HG03095 (cell line): ENCODE measurements at regions not wholly inside any gene's neighbourhood (a gene's known extent, or its start where the extent isn't known, plus 50 kb on each side); places are given as distances from the start of the nearest gene placed in this dataset.
A peak's percentile ranks its signal among the peaks of the same experiment; 100 is the strongest.

Experiments used
- ATAC-seq: cut with Tn5 transposase; IDR thresholded peaks from one replicate; pipeline ENCODE4 v1.9.1; 2021; ENCODE audit warnings: moderate library complexity; ENCODE audit not compliant: unreplicated experiment

GRCh38 chr11:115893461-115894099 is 389.4 kb upstream of the CADM1 start:
- ATAC-seq = no peak

GRCh38 chr11:115892016-115892415 is 387.8 kb upstream of the CADM1 start:
- no peak for ATAC-seq

DNA sequence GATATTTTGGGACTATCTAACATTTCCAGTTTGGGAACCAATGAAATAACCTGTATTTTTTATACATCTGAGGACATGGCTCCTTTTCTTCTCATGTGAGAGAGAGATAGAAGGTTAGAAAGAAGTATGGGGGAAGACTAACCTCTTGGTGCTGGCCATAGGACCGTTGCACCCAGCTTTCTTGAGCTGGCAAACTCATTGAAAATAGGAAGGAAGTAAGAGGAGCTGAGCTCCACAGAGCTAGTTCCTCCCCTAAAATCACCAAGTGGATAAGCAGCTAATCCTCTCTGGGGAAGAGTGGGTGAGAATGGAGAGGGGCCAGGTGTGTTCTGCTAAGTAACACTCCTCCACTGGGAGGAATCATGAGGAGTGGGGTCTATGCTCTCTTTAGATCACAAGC is 387.4 kb upstream of the CADM1 start:
- ATAC-seq = no peak

- no peak for ATAC-seq
Measured at GRCh38 chr11:115890500-115890899, 386.3 kb upstream of the CADM1 start.

GRCh38 chr11:115889712-115890111 is 385.5 kb upstream of the CADM1 start:
- ATAC-seq = no peak

DNA sequence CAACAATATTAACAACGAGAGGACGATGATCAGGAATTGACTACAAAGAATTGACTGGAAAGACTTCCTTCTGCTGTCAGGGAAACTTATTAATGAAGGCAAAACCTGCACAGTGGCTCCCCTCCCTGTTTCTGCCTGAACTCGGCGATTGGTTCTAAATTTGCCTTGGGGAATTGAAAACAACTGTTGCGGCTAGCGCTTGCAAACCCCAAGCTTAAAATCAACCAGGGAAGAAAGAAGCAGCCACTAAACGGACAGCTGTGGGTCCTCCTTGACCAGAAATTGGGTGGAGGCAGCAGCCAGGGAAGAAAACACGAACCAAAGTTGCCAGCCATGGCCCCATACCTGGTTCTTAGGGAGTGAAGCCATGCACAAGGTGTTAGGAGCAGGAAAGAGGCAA is 383.5 kb upstream of the CADM1 start:
- no peak for ATAC-seq

- no peak for ATAC-seq
Measured at GRCh38 chr11:115887316-115887715, 383.1 kb upstream of the CADM1 start.

DNA sequence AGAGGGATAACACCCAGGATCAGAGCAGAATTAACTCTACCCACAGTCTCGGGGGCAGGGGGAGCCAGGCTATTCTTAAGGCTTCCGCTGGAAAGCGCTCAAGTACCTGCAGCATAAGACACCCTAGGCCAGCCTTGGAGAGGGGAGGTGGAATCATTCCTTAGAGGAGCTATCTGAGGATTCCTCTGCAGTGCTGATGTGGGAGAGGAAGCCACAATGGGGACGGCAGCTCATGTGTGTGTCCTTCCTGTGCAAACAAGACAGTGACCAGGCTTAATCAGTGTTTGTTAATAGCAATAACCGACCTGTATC is 382.2 kb upstream of the CADM1 start:
- ATAC-seq = no peak

DNA sequence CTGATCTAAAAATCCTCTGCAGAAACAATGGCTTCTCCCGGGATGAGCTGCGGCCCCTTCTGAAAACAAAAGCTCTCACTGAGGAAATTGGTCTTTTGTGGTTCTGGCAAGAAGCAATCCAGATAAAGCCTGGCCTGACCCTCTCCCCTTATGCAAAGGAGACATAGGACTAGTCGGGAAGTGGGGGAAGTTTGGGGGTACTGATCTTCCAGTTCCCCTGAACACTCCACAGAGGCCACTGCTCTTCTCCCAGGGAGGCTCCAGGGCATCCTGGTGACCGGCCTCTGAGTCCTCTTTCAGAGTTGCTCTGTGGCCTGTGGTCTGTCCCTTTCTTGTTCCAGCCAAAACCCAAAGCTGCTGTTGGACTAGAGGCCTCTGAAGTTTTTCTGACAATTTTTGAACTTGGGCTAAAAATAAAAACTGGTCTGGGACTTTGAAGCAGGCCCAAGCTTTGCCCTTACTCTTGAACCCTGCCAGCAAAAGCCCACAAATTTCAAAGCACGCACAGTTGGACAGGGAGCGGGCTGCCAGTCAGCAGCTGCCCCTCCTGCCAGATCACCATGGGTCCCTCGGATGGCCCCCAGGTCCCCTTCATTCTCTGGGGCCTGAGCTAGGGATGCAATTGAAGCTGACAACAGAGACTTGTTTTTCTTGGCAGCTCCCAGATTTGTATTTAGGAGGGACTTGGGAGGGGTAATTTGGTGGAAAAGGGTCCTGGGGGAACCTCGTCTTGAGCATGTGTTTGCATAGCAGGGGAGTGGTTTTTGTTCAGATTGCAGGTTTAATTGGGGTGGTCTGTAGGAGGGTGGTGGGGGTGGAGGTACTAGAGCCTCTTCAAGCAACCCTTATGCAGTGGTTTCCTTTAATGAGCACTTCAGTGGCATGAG is 381.6 kb upstream of the CADM1 start:
- no peak for ATAC-seq

DNA sequence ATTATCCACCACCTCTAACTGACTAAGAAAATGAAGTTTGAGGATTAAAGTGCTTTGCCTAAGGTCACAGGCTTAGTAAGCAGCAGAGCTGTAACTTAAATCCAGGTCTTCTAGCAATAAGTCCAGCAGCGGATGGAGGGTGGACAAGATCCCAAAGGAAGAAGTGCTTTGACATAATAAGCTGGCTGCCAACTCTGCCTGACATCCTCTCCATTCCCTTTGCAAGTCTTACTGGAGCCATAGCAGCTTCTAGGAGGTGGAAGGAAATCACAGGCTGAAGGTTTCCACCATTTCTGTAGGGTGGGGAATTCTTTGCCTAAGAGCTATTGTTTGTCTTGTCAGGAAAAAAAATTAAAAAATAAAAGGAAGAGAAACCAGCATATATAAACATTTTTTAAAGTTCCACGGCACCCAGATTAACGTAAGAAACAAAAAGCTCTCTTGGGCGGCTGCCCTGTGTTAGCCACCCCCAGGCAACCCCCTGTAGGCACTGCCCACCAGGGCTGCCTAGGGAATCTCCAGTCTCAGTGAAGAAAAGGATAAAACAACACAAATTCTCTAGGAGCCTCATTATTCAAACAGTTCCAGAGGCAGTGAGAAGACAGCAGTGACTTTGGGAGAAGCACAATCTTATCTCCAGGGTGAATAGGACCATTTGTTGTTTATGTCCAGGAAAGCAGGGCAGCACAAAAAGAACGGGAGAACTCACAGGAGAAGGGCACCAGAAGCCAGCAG is 380.8 kb upstream of the CADM1 start:
- no peak for ATAC-seq

DNA sequence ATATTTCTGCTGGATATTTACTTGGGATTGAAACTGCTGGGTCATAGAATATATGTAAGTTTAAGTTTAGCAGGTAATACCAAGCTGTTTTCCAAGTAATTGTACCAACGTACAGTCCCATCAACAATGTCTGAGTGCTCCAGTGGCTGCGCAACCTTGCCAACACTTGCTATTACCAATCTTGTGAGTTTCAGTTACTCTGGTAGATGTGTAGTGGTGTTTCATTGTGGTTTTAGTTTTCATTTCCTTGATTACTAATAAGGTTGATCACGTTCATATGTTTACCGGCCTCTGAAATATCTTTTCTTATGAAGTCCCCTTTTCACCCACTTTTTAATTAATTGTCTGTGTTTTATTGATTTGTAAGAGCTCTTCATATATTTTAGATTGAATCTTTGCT is 370.6 kb upstream of the CADM1 start:
- peak; percentile 62 for ATAC-seq

- no peak for ATAC-seq
Measured at GRCh38 chr11:115873813-115874212, 369.6 kb upstream of the CADM1 start.

GRCh38 chr11:115872416-115872815 is 368.2 kb upstream of the CADM1 start:
- no peak for ATAC-seq

DNA sequence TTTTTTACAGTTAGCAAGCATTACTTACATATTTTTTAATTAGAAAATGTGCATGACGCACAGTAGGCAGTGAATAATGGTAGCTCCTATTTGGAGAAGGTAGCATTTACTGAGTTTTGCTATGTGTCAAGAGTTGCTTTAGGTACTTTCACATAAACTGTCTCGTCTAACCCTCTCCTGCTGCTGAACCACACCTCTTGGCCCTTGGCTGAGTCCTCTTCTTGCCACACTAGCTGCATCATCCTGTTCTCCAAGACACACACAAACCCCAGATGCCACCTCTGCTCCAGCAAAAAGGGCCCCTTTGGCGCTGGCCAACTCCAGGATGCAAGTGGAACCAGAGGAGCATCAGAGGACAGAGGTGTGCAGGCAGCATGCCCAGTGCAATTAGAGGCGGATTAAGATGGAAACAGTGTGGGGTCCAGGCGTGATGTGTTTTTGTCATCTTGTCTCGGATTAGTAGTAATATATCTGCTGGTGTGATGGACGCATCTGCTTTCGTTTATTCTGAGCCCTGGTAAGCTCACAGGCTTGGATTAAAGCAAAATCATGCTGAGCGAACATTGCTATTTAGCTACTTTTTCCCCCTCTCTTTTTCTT is 367.0 kb upstream of the CADM1 start:
- ATAC-seq = no peak

DNA sequence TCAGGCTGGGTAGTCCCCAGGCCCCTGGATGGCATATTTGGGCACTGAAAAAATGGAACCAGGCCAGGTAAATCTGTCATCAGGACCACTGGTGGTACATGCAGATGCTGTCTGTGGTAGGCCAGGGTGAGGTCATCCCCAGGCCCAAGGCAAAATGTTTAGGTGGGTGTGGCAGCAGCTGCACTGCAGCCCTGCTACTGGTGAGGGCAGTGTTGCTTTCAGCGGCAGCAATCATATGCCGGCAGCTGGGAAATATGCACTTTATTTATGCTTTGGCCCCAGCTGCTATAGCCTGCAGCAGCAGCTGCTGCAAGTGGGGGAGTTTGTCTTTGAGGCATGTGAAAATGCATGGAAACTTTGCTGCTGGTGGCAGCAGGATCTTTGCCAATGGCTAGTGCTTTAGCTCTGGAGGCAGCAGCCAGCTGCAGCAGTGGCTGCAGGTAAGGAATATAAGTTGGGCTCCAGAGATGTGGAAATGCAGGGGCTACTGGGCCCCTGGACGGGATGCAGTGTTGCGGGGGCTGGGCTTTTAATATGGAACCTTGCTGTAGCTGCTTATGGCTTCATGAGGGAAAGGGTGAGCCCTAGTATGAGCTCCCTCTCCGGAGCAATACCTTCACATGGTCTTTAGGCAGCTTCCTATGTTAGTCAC is 365.7 kb upstream of the CADM1 start:
- no peak for ATAC-seq

DNA sequence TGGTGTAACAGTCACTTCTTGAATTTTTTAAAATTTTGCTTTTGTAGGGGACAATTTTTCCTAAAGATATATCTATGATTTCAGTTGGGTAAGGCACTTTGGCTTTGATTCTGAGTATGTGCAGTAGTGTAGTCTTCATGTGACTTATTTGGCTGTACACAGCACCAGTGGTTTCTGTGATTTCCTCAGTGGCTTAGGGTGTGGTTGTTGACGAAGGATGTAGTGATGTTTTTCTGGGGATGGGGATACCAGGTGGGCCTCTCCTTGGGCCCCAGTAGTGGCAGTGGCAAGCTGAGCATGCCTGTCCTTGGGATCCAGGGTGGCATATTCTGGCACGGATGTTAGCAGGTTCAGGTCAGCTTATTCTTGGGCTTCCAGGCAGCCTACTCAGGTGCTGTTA is 364.9 kb upstream of the CADM1 start:
- ATAC-seq = no peak

DNA sequence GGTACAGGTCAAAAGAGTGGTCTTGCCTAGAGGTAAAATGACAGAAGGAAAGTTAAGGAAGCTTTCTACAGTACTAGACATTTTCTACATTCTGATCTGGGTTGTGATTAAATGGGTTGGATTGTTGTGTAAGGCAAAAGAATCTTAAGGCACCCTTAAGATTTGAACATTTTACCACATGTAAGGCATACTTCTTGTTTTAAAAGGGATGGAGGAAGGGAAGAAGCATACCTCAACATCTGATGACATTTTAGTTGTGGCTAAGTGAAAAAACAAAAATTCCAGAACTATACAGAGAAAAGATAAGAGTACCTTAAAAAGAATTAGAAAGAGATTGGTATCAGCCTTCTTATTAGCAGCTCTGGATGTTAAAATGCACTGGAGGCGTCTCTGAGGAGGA is 356.0 kb upstream of the CADM1 start:
- ATAC-seq = no peak

- no peak for ATAC-seq
Measured at GRCh38 chr11:115848611-115849010, 344.4 kb upstream of the CADM1 start.

- no peak for ATAC-seq
Measured at GRCh38 chr11:115848080-115848479, 343.9 kb upstream of the CADM1 start.

- ATAC-seq = no peak
Measured at GRCh38 chr11:115845872-115846271, 341.7 kb upstream of the CADM1 start.

GRCh38 chr11:115843685-115844084 is 339.5 kb upstream of the CADM1 start:
- ATAC-seq = no peak
